KMS-11 (cell line): ENCODE measurements at regions not wholly inside any gene's neighbourhood (a gene's known extent, or its start where the extent isn't known, plus 50 kb on each side); places are given as distances from the start of the nearest gene placed in this dataset.

Experiments used
- H2AFZ ChIP-seq: fragments of 200-600 bp; sonication (generic); 2 replicates; pipeline ENCODE4 v1.6.1; 2016; ENCODE audit warnings: antibody characterized with exemption, mixed run types, low read depth
- H3K27ac ChIP-seq: fragments of 200-600 bp; sonication (generic); 2 replicates; pipeline ENCODE4 v1.6.1; 2016; ENCODE audit warnings: mild to moderate bottlenecking, mixed run types
- H3K27me3 ChIP-seq: fragments of 200-600 bp; sonication (generic); 2 replicates; pipeline ENCODE4 v1.6.1; 2017; ENCODE audit warnings: mild to moderate bottlenecking, low read depth, mixed run types, moderate library complexity; ENCODE audit not compliant: insufficient read depth
- H3K36me3 ChIP-seq: fragments of 200-600 bp; sonication (generic); 2 replicates; pipeline ENCODE4 v1.6.1; 2017; ENCODE audit warnings: mild to moderate bottlenecking, mixed run types; ENCODE audit not compliant: insufficient read depth
- H3K4me1 ChIP-seq: fragments of 200-600 bp; sonication (generic); 2 replicates; pipeline ENCODE4 v1.6.1; 2016; ENCODE audit warnings: mild to moderate bottlenecking, low read depth, mixed run types; ENCODE audit not compliant: poor library complexity, severe bottlenecking
- H3K4me2 ChIP-seq: fragments of 200-600 bp; sonication (generic); 2 replicates; pipeline ENCODE4 v1.7.0; 2016; ENCODE audit warnings: mild to moderate bottlenecking, mixed run types
- H3K4me3 ChIP-seq: fragments of 200-600 bp; sonication (generic); IDR thresholded peaks from 2 replicates; pipeline ENCODE4 v1.6.1; 2017; ENCODE audit warnings: low read depth, low read length, mixed read lengths; ENCODE audit not compliant: insufficient read depth
- H3K79me2 ChIP-seq: fragments of 200-600 bp; sonication (generic); 2 replicates; pipeline ENCODE4 v1.6.1; 2016; ENCODE audit warnings: low read depth, mixed run types; ENCODE audit not compliant: insufficient read depth
- H3K9ac ChIP-seq: fragments of 200-600 bp; sonication (generic); 2 replicates; pipeline ENCODE4 v1.6.1; 2016; ENCODE audit warnings: mild to moderate bottlenecking, mixed run types
- H4K20me1 ChIP-seq: fragments of 200-600 bp; sonication (generic); 2 replicates; pipeline ENCODE4 v1.6.1; 2016; ENCODE audit warnings: mild to moderate bottlenecking, mixed run types; ENCODE audit not compliant: insufficient read depth
- CTCF ChIP-seq: fragments of 200-600 bp; sonication (generic); conservative IDR thresholded peaks from 2 replicates; pipeline ENCODE4 v1.6.1; 2017; ENCODE audit warnings: low read depth, mild to moderate bottlenecking, antibody characterized with exemption, low read length, moderate library complexity, mixed read lengths

- no peaks in the 10 kb centered on the region for H3K79me2 ChIP-seq
- no peak for TF ChIP-seq CTCF
- no peak overlapping the region for H3K4me2 ChIP-seq
- no peaks in the 10 kb centered on the region for H3K36me3 ChIP-seq
- H3K4me3 ChIP-seq: no peak overlapping the region
- H3K27ac ChIP-seq: no peak overlapping the region
- H4K20me1 ChIP-seq: no peaks in the 10 kb centered on the region
- H3K27me3 ChIP-seq: no peaks in the 10 kb centered on the region
- no peak overlapping the region for H3K9ac ChIP-seq
- no peak overlapping the region for H2AFZ ChIP-seq
- H3K4me1 ChIP-seq: no peaks in the 10 kb centered on the region
Observed at GRCh38 chr18:53907921-53908320, 316.5 kb downstream of the MBD2 start.

GRCh38 chr18:53906681-53907080, 317.8 kb downstream of the MBD2 start:
- no peak overlapping the region for H3K9ac ChIP-seq
- no peaks in the 10 kb centered on the region for H3K27me3 ChIP-seq
- no peaks in the 10 kb centered on the region for H3K36me3 ChIP-seq
- no peaks in the 10 kb centered on the region for H3K4me1 ChIP-seq
- H3K79me2 ChIP-seq: no peaks in the 10 kb centered on the region
- H2AFZ ChIP-seq: no peak overlapping the region
- H3K4me2 ChIP-seq: no peak overlapping the region
- H4K20me1 ChIP-seq: no peaks in the 10 kb centered on the region
- no peak overlapping the region for H3K4me3 ChIP-seq
- no peak for TF ChIP-seq CTCF
- H3K27ac ChIP-seq: no peak overlapping the region

- TF ChIP-seq CTCF: no peak
- Histone ChIP-seq H3K4me1 (no peaks in the 10 kb centered on the region), H3K27ac (no peak overlapping the region), H3K9ac (no peak overlapping the region), H3K79me2 (no peaks in the 10 kb centered on the region), H3K36me3 (no peaks in the 10 kb centered on the region), H3K27me3 (no peaks in the 10 kb centered on the region), H3K4me2 (no peak overlapping the region), H2AFZ (no peak overlapping the region), H4K20me1 (no peaks in the 10 kb centered on the region), H3K4me3 (no peak overlapping the region)
Observed at GRCh38 chr18:53894675-53895442, 329.6 kb downstream of the MBD2 start.

- no peaks in the 10 kb centered on the region for H3K4me1 ChIP-seq
- TF ChIP-seq CTCF: no peak
- H3K4me3 ChIP-seq: no peak overlapping the region
- H4K20me1 ChIP-seq: no peaks in the 10 kb centered on the region
- no peaks in the 10 kb centered on the region for H3K27me3 ChIP-seq
- H3K79me2 ChIP-seq: no peaks in the 10 kb centered on the region
- no peaks in the 10 kb centered on the region for H3K36me3 ChIP-seq
- no peak overlapping the region for H3K9ac ChIP-seq
- H2AFZ ChIP-seq: no peak overlapping the region
- H3K4me2 ChIP-seq: no peak overlapping the region
- no peak overlapping the region for H3K27ac ChIP-seq
Observed at GRCh38 chr18:53887447-53887846, 337.0 kb downstream of the MBD2 start.
